ENCODE measurements at regions not wholly inside any gene's neighbourhood (a gene's known extent, or its start where the extent isn't known, plus 50 kb on each side); places are given as distances from the start of the nearest gene placed in this dataset.

DNA sequence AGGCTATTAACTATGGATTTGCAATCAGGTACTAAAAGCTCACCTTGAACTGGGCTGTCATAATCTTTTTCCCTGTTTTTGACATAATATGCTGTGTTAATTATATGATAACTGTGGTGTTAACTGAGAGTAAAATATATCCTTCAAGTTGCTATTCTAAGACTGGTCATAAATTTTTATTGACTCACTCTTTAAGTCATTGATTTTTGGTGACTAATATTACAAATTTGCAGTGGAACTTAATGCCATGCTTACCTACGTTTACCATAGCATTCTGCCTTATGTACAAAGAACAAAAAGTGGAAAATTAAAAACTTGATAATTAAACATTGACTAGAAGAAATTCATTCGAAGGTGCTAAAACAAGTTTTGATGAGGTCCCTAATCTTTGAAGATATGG is 872.4 kb downstream of the BRINP3 start:
- TF ChIP-seq CTCF (conservative IDR thresholded peaks at IDR 0.05; ENCODE audit: low read length) (no peak), EZH2phosphoT487 (IDR thresholded peaks at IDR 0.05; ENCODE audit: borderline replicate concordance, low read depth, low read length) (no peak)

All from OCI-LY7 (cell line).